Heart left ventricle (tissue), 16 donors: ENCODE measurements at regions not wholly inside any gene's neighbourhood (a gene's known extent, or its start where the extent isn't known, plus 50 kb on each side); places are given as distances from the start of the nearest gene placed in this dataset.
"Not testable (repeated sequence)": the region's sequence is repeated elsewhere in the genome, so short reads cannot be mapped to it uniquely, and the experiment has no call there.

Experiments
- ATAC-seq, 4 donors: fragments of 200-7000 bp; cut with Tn5 transposase; one replicate each; pipeline ENCODE4 v1.9.1; 2020 to 2022; ENCODE audit warnings: moderate library complexity in 4 of 4, mild to moderate bottlenecking in 3 of 4, moderate number of reproducible peaks in 1 of 4
- DNase-seq, 5 donors: peaks; one replicate each; pipeline ENCODE4 v3.0.0-alpha.2; 2020
- H3K27ac ChIP-seq, 12 donors: fragments of 200-600 bp; sonication (generic) in 4 of 12; one replicate each; pipeline versions ENCODE4 v1.5.0 to v1.8.0; 2016 to 2022; ENCODE audit warnings: mild to moderate bottlenecking in 2 of 12
- H3K27me3 ChIP-seq, 9 donors: fragments of 200-600 bp; sonication (generic) in 2 of 9; one replicate each; pipeline versions ENCODE4 v1.5.1 to v1.8.0; 2016 to 2022; ENCODE audit warnings: mild to moderate bottlenecking in 3 of 9
- H3K36me3 ChIP-seq, 9 donors: fragments of 200-600 bp; sonication (generic) in 2 of 9; one replicate each; pipeline versions ENCODE4 v1.5.0 to v1.8.0; 2018 to 2022; ENCODE audit warnings: mild to moderate bottlenecking in 2 of 9
- H3K4me1 ChIP-seq, 12 donors: fragments of 200-600 bp; sonication (generic) in 4 of 12; one replicate each; pipeline versions ENCODE4 v1.5.0 to v1.8.0; 2016 to 2022; ENCODE audit warnings: mild to moderate bottlenecking in 3 of 12
- H3K4me3 ChIP-seq, 12 donors: fragments of 200-600 bp; sonication (generic) in 4 of 12; one replicate each; pipeline versions ENCODE4 v1.5.0 to v1.8.0; 2017 to 2022; ENCODE audit warnings: mild to moderate bottlenecking in 9 of 12, moderate library complexity in 4 of 12
- H3K9me3 ChIP-seq, 12 donors: fragments of 200-600 bp; sonication (generic) in 4 of 12; one replicate each; pipeline versions ENCODE4 v1.5.0 to v1.8.0; 2016 to 2022; ENCODE audit warnings: mild to moderate bottlenecking in 1 of 12
- CTCF ChIP-seq, 12 donors: fragments of 200-600 bp; sonication (generic) in 4 of 12; IDR thresholded peaks; one replicate each; pipeline versions ENCODE4 v1.5.0 to v1.8.0; 2018 to 2022; ENCODE audit warnings: antibody characterized with exemption in 12 of 12, mild to moderate bottlenecking in 5 of 12
- WGBS, 4 donors: extraction: QIAGEN DNeasy Blood & Tissue Kit in 2 of 4; methylation state at CpG; one replicate each; pipeline versions ENCODE4 v1.1.5 to v1.1.7; 2013 to 2018; 5-methylcytosine and 5-hydroxymethylcytosine counted together
- intact Hi-C, 10 donors: fragments of 100-400 bp; cut with DNase I; formaldehyde crosslinking; loops; one replicate each; pipeline versions ENCODE4 v1.11.1 to v1.14.2; 2022
- donor health status: ischemic (EF 13 %, LVEDD 7.1; RV severe dilation, severe dysfunction).
- donor health status: healthy with polysubstance abuse.
- donor health status: DM: no; HTN: yes; CAD: no.
- donor health status: DM: no; HTN: no; CAD: no.
- donor health status: ischemic (EF 25% LVEDD 6.9; RV normal size, moderate dysfunction).
- donor health status: ischemic (EF 25% LVEDD 5.7; RV mildly dilated, moderate dysfunction).
- donor health status: healthy.
- donor health status: DM: yes; HTN: yes; CAD: no.
- donor health status: ischemic (EF 35%, LVEDD 5.7; RV mildly dilated, moderate dysfunction).
- donor health status: nonischemic (EF 11% LVEDD 7.7; RV severe dilation, severe dysfunction).
- donor health status: DM: yes; HTN: yes; CAD: no.
- donor health status: PGD.
- donor health status: ischemic (EF 29% LVEDD 5.4; RV normal size, mild dysfunction).
- donor health status: nonischemic (EF 23%, LVEDD 6.1; RV moderate dilation, normal function).

- DNase-seq, H3K9me3 ChIP-seq, H3K4me1 ChIP-seq, H3K4me3 ChIP-seq, H3K36me3 ChIP-seq, intact Hi-C loops, H3K27ac ChIP-seq, H3K27me3 ChIP-seq: not testable (repeated sequence)
- peak in 2 of 4 donors; percentile 46 to 71 for ATAC-seq
- WGBS, 4 donors, result 34 to 52% (median 41%) methylated on average over 3 to 4 of the region's 4 CpGs
- TF ChIP-seq CTCF (IDR thresholded peaks at IDR 0.05), result peak in 2 of 12 donors; percentile 15 to 16
Measured at GRCh38 chr13:46455924-46456323, 68.9 kb upstream of the RUBCNL start.

GRCh38 chr13:46451145-46451544 lies 64.1 kb upstream of the RUBCNL start:
- H3K9me3 ChIP-seq, ATAC-seq, H3K4me3 ChIP-seq, H3K27me3 ChIP-seq, intact Hi-C loops, DNase-seq, H3K4me1 ChIP-seq, H3K36me3 ChIP-seq, H3K27ac ChIP-seq: not testable (repeated sequence)
- WGBS, 4 donors, result 61 to 87% (median 74%) methylated on average over 3 of the region's 3 CpGs

- intact Hi-C loops, H3K27ac ChIP-seq, H3K4me1 ChIP-seq, H3K36me3 ChIP-seq, H3K27me3 ChIP-seq, DNase-seq, H3K9me3 ChIP-seq, ATAC-seq, H3K4me3 ChIP-seq: not testable (repeated sequence)
- WGBS, 4 donors, result 43 to 65% (median 52%) methylated on average over 2 of the region's 2 CpGs
Measured at GRCh38 chr13:46449949-46450348, 62.9 kb upstream of the RUBCNL start.

- H3K36me3 ChIP-seq, H3K27ac ChIP-seq, H3K27me3 ChIP-seq, ATAC-seq, H3K4me1 ChIP-seq, H3K4me3 ChIP-seq, intact Hi-C loops, H3K9me3 ChIP-seq, DNase-seq: not testable (repeated sequence)
- 64 to 79% (median 75%) methylated on average over 3 to 4 of the region's 4 CpGs for WGBS, 4 donors
Measured at GRCh38 chr13:46448148-46448547, 61.1 kb upstream of the RUBCNL start.

- H3K4me1 ChIP-seq, H3K27ac ChIP-seq, intact Hi-C loops, H3K36me3 ChIP-seq, ATAC-seq, H3K9me3 ChIP-seq: not testable (repeated sequence)
- WGBS, 4 donors, result 56 to 68% (median 62%) methylated on average over 39 to 40 of the region's 40 CpGs
- Histone ChIP-seq H3K27me3 (peaks cover 0 to 10% (median 0%) of the 10 kb centered on the region in 9 donors), H3K4me3 (peak overlapping the region in 1 of 12 donors; percentile 15)
- DNase-seq, result peak in 1 of 5 donors; percentile 27
Measured at GRCh38 chr13:46437808-46438404, 50.9 kb upstream of the RUBCNL start.
